ENCODE measurements at regions not wholly inside any gene's neighbourhood (a gene's known extent, or its start where the extent isn't known, plus 50 kb on each side); places are given as distances from the start of the nearest gene placed in this dataset.

GRCh38 chr6:95325916-95326315 lies 251.4 kb upstream of the MANEA start:
- TF ChIP-seq PAX5 (IDR thresholded peaks at IDR 0.05; ENCODE audit: insufficient read depth, low read length, severe bottlenecking) (no peak), POU2F2 (IDR thresholded peaks at IDR 0.05; ENCODE audit: low read depth, low read length) (no peak), POLR2A (IDR thresholded peaks at IDR 0.05; ENCODE audit: low read depth, low read length) (no peak), POLR2AphosphoS5 (IDR thresholded peaks at IDR 0.05; ENCODE audit: low read depth, low read length) (no peak)

Measured in GM12891 (cell line).